Osteoblast (primary cell): ENCODE measurements at regions not wholly inside any gene's neighbourhood (a gene's known extent, or its start where the extent isn't known, plus 50 kb on each side); places are given as distances from the start of the nearest gene placed in this dataset.

Experiments
- DNase-seq: peaks from one replicate; pipeline ENCODE4 v3.0.0; 2011; ENCODE audit warnings: low spot score, mixed read lengths; ENCODE audit not compliant: insufficient read length; ENCODE audit errors: missing footprints
- H2AFZ ChIP-seq: 2 replicates; pipeline ENCODE4 v1.6.0; 2011; ENCODE audit warnings: mild to moderate bottlenecking, low read length
- H3K27ac ChIP-seq: 2 replicates; pipeline ENCODE4 v1.5.1; 2011; ENCODE audit warnings: mild to moderate bottlenecking, low read depth, low read length, moderate library complexity
- H3K27me3 ChIP-seq: 2 replicates; pipeline ENCODE4 v1.6.0; 2012; ENCODE audit warnings: mild to moderate bottlenecking, control low read depth, inconsistent platforms, low read length, moderate library complexity; ENCODE audit not compliant: insufficient read depth
- H3K36me3 ChIP-seq: 2 replicates; pipeline ENCODE4 v1.5.1; 2011; ENCODE audit warnings: mild to moderate bottlenecking, low read length, control low read depth, moderate library complexity; ENCODE audit not compliant: insufficient read depth
- H3K4me1 ChIP-seq: 2 replicates; pipeline ENCODE4 v1.5.1; 2011; ENCODE audit warnings: mild to moderate bottlenecking, low read length, control low read depth, moderate library complexity; ENCODE audit not compliant: insufficient read depth
- H3K4me2 ChIP-seq: 2 replicates; pipeline ENCODE4 v1.6.0; 2011; ENCODE audit warnings: mild to moderate bottlenecking, low read length; ENCODE audit not compliant: insufficient read depth
- H3K4me3 ChIP-seq: fragments of 200-600 bp; sonication (generic); 3 replicates; pipeline ENCODE4 v1.5.1; 2012; ENCODE audit warnings: mild to moderate bottlenecking, low read length, inconsistent platforms; ENCODE audit not compliant: insufficient read depth
- H3K79me2 ChIP-seq: 2 replicates; pipeline ENCODE4 v1.6.0; 2012; ENCODE audit warnings: mild to moderate bottlenecking, low read length, control low read depth, inconsistent platforms; ENCODE audit not compliant: insufficient read depth
- H3K9me3 ChIP-seq: 2 replicates; pipeline ENCODE4 v1.5.1; 2011; ENCODE audit warnings: low read depth, low read length, control low read depth
- H4K20me1 ChIP-seq: 2 replicates; pipeline ENCODE4 v1.6.0; 2012; ENCODE audit warnings: mild to moderate bottlenecking, low read length, control low read depth; ENCODE audit not compliant: insufficient read depth
- TF ChIP-seq, protein P1 (sequence below): IDR thresholded peaks from 2 replicates; pipeline ENCODE4 v1.5.1; 2011; ENCODE audit warnings: mild to moderate bottlenecking, low read depth, low read length, moderate library complexity; ENCODE audit errors: extremely low read depth

DNA sequence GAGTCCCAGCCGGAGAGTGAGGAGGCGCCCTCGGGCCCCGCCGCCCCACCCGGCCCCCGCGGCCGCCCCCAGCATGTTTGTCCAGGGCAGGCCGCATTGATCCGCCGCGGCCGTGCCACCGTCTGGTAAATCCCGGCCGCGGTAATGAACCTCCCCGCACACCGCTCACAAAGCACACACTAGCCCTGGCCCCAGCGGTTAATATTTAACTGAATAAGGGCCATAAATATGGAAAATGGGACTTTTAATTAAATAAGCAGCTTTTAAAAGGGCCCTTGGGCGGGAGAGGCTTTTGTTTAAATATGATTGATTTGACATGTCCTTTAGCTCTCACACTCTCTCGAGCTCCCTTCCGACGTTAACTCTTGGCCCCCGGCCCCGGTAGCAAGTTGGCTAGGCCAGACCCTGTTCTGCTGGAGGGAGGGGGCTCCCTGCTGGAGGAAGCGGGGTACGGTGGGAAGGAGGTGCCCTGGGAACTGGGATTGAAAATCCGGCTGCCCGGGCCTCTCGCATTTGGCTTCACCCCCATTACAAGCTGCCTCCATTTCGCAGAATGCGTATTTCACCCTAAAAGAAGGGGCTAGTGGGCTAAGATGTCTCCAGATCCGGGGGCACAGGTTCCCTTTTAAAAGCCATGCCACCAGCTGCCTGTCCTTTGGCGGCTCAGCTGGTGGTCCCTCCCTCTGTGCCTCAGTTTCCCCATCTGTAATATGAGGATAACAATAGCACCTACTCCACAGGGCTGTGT is 199.8 kb downstream of the RBM19 start:
- Histone ChIP-seq H3K79me2 (no peaks in the 10 kb centered on the region), H3K4me3 (no peak overlapping the region), H2AFZ (no peak overlapping the region), H3K36me3 (no peaks in the 10 kb centered on the region), H3K4me2 (no peak overlapping the region), H3K9me3 (no peaks in the 10 kb centered on the region), H4K20me1 (no peaks in the 10 kb centered on the region), H3K27ac (no peak overlapping the region), H3K27me3 (peaks cover 8% of the 10 kb centered on the region), H3K4me1 (peaks cover 2% of the 10 kb centered on the region)
- no peak for DNase-seq
- TF ChIP-seq, protein P1, sequence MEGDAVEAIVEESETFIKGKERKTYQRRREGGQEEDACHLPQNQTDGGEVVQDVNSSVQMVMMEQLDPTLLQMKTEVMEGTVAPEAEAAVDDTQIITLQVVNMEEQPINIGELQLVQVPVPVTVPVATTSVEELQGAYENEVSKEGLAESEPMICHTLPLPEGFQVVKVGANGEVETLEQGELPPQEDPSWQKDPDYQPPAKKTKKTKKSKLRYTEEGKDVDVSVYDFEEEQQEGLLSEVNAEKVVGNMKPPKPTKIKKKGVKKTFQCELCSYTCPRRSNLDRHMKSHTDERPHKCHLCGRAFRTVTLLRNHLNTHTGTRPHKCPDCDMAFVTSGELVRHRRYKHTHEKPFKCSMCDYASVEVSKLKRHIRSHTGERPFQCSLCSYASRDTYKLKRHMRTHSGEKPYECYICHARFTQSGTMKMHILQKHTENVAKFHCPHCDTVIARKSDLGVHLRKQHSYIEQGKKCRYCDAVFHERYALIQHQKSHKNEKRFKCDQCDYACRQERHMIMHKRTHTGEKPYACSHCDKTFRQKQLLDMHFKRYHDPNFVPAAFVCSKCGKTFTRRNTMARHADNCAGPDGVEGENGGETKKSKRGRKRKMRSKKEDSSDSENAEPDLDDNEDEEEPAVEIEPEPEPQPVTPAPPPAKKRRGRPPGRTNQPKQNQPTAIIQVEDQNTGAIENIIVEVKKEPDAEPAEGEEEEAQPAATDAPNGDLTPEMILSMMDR: no peak

DNA sequence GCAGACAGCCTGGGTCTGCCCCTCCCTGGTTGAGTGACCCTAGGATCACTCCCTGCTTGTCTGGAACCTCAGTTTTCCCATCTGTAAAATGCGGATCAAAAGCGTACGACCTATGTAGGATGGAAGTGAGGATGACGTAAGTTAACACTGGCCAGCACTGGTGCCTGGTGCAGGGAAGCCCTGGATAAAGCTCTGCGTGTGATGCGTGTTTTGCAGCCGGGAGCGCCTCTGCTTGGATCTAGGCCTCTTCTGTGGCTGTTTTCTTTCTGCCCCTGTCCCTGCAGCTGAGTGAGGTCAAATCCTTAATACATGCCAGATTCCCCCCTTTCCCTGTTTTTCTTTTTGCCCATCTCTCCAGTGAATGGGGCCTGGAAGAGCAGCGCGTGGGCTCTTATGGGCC is 201.5 kb downstream of the RBM19 start:
- DNase-seq: no peak
- Histone ChIP-seq H3K9me3 (no peaks in the 10 kb centered on the region), H3K4me1 (peaks cover 2% of the 10 kb centered on the region), H3K4me3 (no peak overlapping the region), H2AFZ (no peak overlapping the region), H4K20me1 (no peaks in the 10 kb centered on the region), H3K27me3 (peaks cover 8% of the 10 kb centered on the region), H3K27ac (no peak overlapping the region), H3K4me2 (no peak overlapping the region), H3K36me3 (no peaks in the 10 kb centered on the region), H3K79me2 (no peaks in the 10 kb centered on the region)
- TF ChIP-seq, protein P1: no peak

DNA sequence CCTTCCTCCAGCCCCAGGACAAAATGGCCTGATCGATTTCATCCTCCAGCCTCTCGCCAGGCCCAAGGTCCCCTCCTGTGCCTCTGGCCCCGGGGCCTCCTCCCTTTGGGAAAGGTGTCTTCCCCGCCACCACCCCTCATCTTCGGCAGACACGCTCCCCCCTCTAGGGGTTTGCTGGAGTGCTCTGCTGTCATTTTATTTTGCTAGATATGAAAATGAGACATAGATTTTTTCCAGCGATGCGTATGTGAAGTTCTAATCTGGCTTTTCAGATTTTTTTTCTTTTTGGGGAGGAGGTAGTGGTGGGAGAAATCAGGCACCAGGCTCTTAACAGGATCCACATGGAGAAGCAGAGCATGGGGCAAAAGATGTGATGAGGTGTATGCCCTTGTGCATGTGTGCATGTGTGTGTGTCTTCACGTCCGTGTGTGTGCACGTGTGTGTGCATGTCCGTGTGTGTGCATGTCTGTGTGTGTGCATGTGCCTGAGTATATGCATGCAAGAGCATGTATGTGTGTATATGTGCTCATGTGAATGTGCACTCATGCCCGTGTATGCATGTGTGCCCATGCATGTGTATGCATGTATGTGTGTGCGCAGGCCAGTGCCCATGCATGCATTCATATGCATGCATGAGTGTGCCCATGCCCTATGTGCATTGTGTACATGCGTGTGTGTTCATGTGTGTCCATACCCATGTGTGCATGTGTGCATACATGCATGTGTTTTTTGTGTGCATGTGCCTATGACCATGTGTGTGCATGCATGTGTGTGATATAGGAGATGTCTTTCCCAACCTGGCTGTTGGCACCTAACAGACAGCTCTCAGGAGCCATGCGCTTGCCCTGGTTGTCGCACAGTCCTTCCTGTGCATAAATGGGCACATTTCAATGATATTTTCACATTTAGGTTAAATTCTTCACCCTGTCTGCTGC is 203.0 kb downstream of the RBM19 start:
- TF ChIP-seq, protein P1: no peak
- no peak overlapping the region for H2AFZ ChIP-seq
- peaks cover 2% of the 10 kb centered on the region for H3K4me1 ChIP-seq

More for the DNA sequence above, 203.0 kb downstream of the RBM19 start:
- Histone ChIP-seq H3K9me3 (no peaks in the 10 kb centered on the region), H3K27me3 (peaks cover 8% of the 10 kb centered on the region), H3K4me2 (no peak overlapping the region), H3K79me2 (no peaks in the 10 kb centered on the region), H3K36me3 (no peaks in the 10 kb centered on the region), H3K4me3 (no peak overlapping the region), H4K20me1 (no peaks in the 10 kb centered on the region), H3K27ac (no peak overlapping the region)
- DNase-seq: no peak
